GM11168 (cell line): ENCODE measurements at regions not wholly inside any gene's neighbourhood (a gene's known extent, or its start where the extent isn't known, plus 50 kb on each side); places are given as distances from the start of the nearest gene placed in this dataset.
"Not testable (repeated sequence)": the region's sequence is repeated elsewhere in the genome, so short reads cannot be mapped to it uniquely, and the experiment has no call there.

Experiments used
- in situ Hi-C: fragments of 300-500 bp; cut with MboI; formaldehyde crosslinking; loops from one replicate; pipeline ENCODE4 v1.12.0; 2022; ENCODE audit warnings: low sequenced_read_pairs; ENCODE audit not compliant: unreplicated experiment

DNA sequence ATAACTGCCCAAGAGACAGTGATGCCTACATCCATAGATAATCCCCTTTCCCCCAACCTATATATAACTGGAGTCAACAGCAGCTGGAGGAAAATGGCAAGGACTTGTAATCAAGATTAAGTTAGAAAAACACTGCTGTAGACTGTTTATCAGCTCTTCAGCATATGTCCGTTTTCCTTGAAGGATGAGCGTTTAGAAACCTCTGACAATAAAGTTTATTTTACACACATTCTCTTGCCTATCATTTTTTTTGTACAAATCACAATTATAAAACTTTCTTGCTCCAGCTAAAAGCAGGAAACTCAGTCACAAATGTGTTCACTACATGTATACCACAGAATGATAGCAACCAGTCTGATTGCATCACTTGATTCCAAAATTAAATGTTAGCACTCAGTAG lies 50.8 kb downstream of the PPIAL4G start:
- in situ Hi-C loops: not testable (repeated sequence)

DNA sequence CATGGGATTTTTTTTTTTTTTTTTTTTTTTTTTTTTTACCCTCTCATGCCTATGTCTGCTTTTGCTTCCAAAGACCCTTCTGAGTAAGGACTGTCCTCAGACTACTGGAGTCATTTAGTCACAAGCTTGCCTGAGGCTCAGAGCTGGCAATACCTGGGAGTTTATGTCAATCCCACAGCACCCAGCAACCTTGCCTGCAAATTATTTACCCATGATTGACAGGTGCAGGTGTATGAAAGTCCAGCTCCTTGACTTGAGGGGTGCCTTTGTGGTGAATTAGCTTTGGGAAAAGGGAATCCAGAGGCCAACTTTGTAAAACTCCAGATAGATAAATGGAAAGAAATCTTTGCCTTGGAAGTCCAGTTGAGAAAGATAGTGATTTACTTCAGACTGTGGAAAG lies 53.2 kb downstream of the PPIAL4G start:
- in situ Hi-C loops: not testable (repeated sequence)

GRCh38 chr1:148426940-148427611 lies 56.0 kb downstream of the PPIAL4G start:
- in situ Hi-C loops: not testable (repeated sequence)

GRCh38 chr1:148426385-148426784 lies 56.7 kb downstream of the PPIAL4G start:
- in situ Hi-C loops: not testable (repeated sequence)

GRCh38 chr1:148424143-148425003 lies 58.7 kb downstream of the PPIAL4G start:
- in situ Hi-C loops: not testable (repeated sequence)

DNA sequence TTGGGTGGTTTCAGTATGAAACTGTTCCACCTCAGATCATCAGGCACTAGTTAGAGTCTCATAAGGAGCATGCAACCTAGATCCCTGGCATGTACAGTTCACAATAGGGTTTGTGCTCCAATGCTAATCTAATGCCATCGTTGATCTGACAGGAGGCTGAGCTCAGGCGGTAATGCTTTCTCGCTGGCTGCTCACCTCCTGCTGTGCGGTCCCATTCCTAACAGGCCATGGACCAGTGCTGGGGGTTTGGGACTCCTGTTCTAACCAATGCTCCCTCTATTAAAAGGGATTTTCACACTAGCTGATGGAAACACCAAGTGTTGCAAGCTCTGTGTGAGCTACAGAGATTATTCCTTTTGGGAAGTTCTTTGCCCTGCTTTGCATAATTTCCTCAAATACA lies 60.2 kb downstream of the PPIAL4G start:
- in situ Hi-C loops: not testable (repeated sequence)

GRCh38 chr1:148417241-148417640 lies 65.9 kb downstream of the PPIAL4G start:
- in situ Hi-C loops: not testable (repeated sequence)

DNA sequence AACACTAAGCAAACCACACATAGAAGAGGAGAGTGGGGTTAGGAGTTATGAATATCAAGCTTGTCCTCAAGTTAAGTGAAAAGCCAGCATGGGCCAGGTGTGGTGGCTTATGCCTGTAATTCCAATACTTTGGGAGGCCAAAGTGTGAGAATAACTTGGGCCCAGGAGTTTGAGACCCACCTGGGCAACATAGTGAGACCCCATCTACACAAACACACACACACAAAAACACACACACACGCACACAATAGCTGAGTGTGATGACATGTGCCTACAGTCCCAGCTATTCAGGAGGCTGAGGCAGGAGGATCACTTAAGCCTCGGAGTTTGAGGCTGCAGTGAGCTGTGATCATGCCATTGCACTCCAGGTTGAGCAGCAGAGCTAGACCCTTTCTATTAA lies 69.7 kb downstream of the PPIAL4G start:
- in situ Hi-C loops: not testable (repeated sequence)

DNA sequence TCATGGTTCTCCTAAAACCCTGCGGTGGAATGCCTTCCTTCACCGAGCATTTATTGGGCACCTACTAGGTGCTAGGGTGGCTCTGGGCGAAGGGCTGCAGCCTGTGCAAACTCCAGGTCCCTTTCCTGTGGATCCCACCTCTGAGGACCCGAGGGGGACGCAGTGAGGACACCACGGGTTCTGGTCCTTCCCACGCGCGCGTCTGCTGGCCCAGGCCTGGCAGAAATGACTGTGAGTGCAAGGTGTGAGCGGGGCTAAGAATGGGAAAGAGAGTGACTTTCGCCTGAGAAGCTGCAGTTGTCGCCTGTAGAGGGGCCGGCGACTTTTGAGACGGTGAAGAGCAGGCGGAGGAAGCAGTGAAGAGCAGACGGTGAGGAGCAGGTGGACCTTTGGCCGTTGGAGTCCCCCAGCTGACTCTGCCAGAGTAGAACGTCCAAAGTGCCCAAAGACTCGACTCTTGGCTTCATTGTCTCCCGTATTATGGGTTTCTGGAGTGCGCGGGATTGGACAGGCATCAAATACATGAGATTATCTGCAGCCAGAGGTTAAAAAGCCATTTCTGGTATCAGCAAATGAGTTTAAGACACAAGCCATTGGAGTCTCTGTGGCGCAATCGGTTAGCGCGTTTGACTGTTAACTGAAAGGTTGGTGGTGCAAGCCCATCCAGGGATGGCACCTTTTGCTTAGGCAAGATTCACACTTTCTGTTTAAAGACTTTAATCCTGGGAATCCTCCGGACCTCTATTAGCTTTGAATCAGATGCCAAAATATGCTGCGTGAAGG lies 78.1 kb downstream of the PPIAL4G start:
- in situ Hi-C loops: not testable (repeated sequence)

DNA sequence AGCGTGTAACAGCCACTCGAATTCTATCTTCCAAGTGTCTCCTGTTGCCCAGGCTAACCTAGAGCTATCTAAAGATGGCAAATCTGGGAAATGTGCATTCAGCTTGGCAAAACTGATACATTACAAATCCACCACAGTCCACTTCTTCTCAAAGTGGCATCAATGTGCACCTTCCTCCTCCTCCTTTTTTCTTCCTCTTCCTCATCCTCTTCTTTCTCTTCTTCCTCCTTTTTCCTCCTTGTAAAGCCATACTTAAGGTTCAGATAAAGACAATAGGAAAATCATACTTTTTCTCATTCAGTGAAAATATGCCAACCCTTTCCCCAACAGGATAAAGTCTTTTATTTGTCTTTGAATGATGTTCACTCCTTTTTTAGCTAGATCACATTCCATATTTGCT lies 79.2 kb downstream of the PPIAL4G start:
- in situ Hi-C loops: not testable (repeated sequence)

- in situ Hi-C loops: not testable (repeated sequence)
Observed at GRCh38 chr1:148403085-148403456, 80.0 kb downstream of the PPIAL4G start.

DNA sequence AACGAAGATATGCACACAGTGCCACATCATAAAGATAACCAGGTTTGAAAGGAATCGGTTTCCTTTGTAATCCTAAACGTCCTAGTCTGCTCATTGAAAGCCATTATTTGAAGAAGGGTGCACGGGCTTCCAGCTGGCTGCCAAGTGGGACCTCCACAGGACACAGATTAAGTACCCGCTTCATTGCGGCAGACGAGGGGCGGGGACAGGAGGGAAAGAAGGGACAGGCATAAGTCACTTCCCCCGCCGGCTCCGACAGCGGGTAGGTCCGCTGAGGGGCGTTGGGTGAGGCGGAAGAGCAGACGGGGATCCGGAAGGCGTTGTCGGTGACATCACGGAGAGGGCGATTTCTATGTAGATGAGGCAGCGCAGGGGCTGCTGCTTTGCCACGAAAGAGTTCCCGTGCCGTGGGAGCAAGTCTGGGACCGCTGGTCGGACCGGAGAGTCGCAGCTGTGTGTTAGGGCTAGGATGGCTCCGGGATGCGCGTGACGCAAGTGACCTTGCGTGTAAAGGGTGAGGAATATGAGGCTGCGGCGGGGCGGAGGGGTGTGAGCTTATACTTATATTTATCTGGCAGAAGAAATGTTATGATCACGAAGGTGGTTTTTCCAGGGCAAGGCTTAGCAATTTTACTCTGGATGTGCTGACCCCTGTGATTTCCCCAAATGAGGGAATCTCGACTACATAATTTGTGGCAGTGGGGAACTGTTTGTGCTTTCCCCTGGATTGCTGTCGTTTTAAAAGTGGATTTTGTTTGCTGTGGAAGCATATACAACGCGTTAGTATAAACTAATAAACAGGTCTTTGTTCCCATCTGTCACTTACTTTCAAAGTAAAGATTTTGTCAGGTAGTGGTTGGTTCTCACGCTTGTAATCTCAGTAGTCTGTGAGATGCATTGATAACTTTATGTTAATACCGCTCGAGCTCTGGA lies 80.7 kb downstream of the PPIAL4G start:
- in situ Hi-C loops: not testable (repeated sequence)

DNA sequence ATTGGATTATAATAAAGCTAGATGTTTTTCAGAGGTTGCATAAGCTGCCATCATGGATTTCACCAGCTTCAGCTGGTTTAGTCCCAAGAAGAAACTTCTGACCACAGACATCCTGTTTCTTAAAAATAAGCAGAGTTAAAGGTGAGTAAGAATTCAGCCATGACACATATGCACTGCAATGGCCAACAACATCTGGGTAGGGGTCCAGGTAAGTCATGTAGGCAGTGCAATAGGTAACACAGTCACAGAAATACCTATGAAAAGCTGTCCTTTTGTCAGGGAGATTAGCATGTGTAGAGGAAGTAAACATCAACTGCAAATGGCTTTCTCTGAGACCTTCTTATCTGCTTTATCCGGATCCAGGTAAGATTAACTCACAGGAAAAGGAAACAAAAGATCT lies 85.6 kb downstream of the PPIAL4G start:
- in situ Hi-C loops: not testable (repeated sequence)

DNA sequence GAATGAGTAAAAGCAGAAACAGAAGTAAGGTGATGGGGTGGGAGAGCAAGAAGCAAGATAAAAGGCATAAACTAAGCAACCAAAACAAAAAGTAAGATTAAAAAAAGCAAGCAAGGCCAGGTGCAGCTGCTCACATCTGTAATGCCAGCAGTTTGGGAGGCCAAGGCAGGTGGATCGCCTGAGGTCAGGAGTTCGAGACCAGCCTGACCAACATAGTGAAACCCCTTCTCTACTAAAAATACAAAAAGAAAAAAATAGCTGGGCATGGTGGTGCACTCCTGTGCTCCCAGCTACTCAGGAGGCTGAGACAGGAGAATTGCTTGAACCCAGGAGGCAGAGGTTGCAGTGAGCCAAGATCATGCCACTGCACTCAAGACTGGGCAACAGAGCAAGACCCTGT lies 90.6 kb downstream of the PPIAL4G start:
- in situ Hi-C loops: not testable (repeated sequence)

- in situ Hi-C loops: not testable (repeated sequence)
Observed at GRCh38 chr1:148391323-148391722, 91.8 kb downstream of the PPIAL4G start.

DNA sequence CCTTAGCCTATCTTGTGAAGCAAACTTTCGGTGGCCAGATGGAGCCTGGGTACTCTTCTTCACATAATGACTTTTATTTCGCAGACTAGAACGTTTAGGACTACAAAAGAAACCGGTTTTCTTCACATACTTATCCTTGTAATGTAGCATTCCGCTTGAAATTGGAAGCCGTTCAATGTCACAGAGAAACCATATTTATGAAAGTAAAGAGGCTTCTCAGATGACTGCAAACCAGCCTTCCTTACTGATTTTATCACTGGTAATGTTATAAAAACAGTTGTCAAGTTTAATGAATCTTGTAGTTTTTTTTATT lies 94.1 kb downstream of the PPIAL4G start:
- in situ Hi-C loops: no loop called here

- in situ Hi-C loops: no loop called here
Observed at GRCh38 chr1:148388260-148389026, 94.7 kb downstream of the PPIAL4G start.

GRCh38 chr1:148387949-148388259 lies 95.2 kb downstream of the PPIAL4G start:
- in situ Hi-C loops: not testable (repeated sequence)

DNA sequence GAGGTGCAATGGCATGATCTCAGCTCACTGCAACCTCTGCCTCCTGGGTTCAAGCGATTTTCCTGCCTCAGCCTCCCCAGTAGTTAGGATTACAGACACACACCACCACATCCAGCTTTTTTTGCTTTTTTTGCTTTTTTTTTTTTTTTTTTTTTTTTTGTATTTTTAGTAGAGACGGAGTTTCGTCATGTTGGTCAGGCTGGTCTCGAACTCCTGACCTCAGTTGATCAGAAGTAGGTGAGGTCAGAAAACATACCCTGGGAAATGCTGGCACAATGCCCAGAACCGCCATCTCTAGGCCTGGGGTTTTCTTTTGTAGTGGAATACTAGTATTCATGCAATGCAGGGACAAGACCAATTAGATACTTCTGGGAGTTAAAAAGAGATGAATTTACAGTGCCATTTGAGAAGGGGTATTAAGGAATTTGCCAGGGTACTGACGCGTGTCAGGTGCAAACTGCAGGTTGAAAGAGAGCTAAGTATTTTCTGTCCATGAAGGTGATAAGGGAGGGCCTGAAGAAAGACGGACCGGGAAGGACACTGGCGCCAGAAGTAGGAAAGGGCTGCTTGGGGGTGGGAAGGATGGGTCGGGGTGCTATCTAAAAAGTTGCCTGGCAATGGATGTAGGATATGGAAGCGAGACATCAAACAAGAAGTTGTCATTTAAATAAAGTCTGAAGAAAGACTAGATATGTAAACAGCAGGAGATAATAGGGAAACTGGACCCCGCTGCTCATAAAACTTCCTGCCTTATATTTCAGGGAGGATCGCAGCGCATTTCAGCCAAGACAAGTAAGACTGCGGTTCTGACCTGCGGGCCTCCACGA lies 95.8 kb downstream of the PPIAL4G start:
- in situ Hi-C loops: not testable (repeated sequence)
